Stimulated activated naive CD4-positive, alpha-beta T cell (primary cell): ENCODE measurements at regions not wholly inside any gene's neighbourhood (a gene's known extent, or its start where the extent isn't known, plus 50 kb on each side); places are given as distances from the start of the nearest gene placed in this dataset.

Experiments used
- DNase-seq, 6 experiments: peaks; one replicate each; lab custom pipeline; 2025; lab: John Stamatoyannopoulos, UW

DNA sequence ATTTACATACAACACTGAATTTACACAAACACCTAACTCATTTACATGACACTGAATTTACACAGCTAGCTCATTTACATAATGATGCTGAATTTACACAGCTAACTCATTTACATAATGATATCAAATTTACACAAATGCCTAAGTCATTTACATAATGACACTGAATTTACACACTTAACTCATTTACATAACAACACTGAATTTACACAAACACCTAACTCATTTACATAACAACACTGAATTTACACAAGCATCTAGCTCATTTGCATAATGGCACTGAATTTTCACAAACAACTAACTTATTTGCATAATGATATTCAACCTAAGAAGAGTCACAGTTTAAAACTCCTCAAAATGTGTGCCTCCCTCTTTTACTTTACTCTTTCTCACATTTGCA, 511.7 kb downstream of the GALR1 start:
- no peak for DNase-seq

DNA sequence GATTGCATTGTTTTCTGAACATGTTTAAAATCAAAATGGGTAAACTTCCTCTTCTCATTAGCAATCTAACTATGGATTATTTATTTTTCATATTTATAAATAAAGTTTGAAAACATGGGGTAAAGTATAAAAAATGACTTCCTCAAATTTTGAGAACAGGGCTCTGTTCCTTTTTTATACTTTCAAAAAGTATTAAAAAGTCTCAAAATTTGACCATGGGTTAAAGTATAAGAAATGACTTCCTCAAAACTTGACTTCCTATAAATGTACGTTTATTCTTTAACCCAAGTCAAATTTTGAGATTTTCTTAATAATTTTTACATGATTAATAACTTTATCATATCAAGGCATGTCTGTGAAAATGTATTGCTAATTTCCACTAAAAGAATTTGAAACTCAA, 512.4 kb downstream of the GALR1 start:
- no peak for DNase-seq

DNA sequence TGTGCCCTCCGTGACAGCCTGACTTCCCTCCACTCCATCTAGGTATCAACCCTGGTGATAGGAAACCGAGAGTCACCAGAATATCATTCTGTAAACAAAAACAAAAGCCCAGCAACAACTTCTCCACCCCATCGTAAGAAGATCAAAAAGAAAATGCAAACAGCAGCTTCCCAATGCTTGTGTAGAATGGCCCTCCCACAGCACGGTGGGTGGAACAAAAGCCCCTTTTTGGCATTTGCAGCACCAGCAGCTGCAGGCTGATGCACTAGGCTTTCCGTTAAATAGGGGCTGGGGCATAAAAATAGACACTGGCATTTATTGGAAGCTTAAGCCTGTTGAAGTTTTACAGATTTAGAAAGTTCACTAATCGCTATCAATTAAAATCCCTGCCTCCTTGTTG, 513.0 kb downstream of the GALR1 start:
- DNase-seq = no peak

DNA sequence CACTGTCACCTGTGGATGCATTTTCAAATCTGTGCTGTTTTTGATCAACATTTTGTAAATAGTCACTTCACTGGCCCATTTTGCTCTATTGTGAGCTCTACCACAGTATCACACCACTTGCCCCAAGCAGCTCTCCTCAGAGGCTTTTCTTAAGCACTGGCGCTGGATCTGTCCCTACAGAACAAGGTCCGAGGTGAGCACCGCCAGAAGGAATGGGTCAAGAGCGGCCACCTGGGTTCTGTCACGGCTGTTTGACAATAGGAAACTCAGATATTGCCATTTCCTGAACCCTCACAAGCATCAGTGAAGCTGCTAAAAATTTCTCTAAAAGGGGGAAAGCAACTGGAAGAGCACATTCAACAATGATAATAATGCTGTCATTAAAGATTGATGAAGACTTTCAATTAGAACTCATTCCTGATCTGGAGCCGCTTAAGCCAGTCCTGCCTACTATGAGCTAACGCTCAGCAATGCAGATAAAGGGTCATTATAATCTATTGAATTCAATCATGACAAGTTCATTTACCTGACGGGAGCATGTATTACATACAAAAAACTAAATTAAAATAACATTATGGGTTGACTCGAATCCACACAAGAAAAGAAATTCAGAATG, 514.0 kb downstream of the GALR1 start:
- no peak for DNase-seq

DNA sequence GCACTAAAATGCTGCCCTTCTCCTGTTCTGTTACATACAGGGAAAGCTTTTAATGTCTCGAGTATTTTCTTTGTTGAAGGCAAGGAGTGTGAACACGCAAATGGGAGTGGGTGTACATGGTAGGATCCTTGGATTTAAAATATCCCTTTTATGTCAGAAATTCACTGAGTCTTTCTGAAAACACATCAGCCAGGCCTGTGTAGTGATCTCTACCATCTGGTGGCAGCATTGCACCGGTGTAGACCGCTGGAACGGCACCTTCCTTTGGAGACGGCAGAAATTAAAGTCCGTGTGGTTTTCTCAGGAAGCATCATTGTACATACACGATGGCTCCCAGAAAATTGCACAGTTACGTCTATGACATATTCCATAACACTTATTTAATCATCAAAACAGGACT, 515.8 kb downstream of the GALR1 start:
- DNase-seq = no peak

DNA sequence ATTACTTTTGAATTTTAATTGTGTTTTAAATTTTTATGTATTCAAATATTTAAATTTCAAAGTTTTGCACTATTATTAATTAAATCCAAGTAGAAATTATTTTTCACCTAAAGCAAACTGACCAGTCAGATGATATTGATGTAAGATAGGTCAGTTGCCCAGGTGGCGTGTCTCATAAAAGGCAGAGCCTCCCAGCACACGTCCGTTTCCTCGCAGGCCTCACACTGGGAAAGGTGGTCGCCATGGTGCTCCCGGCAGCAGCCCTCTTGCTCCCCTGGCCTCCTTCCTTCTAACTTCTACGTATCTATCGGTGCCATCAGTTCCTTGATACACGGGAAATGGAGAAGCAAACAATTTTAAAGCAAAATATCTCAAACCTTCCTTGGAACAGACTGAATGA, 516.8 kb downstream of the GALR1 start:
- no peak for DNase-seq

DNA sequence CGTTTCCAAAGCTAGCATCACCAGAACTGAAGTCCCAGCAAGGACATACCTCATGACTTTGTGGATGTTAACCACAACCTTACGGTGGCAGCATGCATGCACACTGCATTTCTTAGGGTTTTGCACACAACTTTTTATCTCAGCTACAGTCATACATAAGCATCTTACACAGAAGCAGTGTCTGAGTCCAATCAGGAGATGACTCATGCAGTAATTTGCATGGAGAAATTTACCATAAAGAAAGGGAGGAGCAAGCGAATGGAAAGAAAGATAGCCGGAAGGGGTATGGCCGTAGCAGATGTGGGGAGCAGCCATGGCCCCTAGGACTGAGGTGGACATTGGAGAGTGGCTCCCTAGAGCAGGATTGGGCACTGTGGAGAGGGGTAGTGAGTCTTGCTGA, 522.5 kb downstream of the GALR1 start:
- no peak for DNase-seq

DNA sequence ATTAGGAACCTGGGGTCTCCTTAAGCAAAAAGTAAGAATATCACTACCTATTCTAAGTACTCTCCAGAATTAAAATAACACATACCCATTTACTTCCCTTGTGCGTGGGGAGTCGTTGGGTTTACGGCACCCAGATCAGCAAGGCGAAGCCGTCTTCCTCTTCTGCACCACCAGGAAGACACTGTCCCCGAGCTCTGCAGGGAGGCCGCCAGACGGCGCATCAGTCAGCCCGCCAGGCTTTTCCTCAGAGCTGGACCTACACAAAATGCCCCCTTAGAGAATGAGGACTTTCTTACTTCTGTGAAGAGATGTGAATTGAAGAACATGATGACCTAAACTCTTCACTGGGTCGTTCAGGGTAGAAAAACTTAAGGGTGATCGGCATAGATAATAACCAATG, 526.5 kb downstream of the GALR1 start:
- no peak for DNase-seq

DNA sequence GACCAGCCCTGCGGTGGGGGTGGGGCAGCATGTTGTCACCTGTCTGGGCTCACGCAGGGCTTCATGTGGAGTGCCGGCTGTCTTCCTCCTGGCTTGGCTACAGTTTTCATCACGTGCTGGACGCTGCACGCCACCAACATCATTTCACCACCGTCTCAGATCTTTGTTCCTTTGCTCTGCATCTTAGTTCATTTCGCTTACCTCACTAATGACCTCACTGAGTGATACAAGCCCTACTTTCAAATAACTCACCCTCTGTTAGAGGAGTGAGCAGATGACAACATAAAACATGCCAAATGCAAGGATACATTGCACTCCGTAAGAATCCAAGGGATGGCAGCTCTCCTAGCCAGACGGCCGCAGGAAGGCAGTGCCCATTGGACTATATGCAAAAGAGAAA, 527.5 kb downstream of the GALR1 start:
- DNase-seq = no peak

DNA sequence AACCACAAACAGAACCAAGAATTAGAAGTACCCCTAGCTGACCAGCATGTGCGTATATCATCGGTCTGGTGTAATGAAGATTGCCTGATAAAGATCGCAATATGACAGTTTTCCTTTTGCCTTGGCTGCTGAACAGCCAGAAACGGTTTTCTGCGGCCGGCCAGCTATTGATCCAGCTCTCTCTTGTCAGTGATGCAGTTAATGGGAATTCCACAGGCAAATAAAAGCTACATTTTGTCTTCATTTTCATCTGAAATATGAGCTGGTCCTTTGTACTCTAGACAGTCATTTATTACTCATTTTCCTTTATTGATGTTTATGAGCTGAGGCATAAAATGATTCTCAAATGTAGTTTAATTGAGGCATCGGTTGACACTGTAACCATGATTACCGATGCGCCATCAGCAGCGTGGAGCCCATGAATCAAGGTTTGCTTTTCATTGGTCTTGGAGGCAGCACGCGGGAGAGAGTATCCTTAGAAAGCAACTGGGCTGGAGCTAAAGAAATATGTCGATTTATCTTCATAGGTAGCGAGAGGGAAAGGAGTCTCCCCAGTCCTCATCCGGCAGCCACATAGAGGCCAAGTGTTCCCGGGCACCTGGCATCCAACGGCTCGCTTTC, 535.2 kb downstream of the GALR1 start:
- no peak for DNase-seq

DNA sequence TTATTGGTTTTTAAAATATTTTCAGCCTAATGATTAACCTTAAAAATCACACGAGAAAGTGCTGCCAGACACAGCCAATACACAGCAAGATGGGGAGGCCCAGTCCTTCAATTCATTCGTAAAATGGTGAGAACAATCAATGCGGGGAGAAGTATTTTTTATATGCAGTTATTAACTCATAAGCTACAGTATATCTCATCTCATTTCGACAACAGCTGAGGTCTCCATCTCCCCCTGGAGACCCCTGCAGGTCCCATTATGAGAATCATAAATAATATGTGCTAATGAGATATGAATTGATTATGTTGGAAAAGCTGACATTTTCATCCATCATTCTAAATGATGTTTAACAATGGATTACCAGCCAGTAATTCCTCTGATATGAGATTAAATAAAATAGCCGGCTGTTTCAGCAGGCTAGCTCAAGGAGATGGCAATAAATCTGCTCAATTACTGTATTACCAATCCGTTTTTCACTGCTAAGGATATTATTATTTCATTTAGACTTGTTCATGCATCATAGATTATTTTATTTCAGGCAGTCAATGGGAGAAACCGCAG, 535.8 kb downstream of the GALR1 start:
- no peak for DNase-seq

DNA sequence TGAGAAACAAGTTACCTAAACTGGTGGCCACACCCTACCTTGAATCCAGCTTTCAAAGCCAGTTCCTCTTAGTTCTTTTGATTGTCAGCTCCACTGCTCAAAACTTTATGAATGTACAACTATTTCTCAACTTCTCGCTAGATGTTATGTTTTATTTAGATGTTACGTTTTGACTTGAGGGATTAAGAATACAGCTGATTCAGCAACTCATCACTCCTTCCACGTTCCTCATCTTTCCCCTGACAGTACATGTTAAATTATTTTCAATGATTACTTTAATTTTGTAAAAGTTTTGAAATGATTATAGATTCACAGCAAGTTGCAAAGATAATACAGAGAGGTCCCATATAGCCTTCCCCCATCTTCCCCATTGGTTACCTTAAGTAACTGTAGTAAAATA, 553.4 kb downstream of the GALR1 start:
- DNase-seq = no peak

DNA sequence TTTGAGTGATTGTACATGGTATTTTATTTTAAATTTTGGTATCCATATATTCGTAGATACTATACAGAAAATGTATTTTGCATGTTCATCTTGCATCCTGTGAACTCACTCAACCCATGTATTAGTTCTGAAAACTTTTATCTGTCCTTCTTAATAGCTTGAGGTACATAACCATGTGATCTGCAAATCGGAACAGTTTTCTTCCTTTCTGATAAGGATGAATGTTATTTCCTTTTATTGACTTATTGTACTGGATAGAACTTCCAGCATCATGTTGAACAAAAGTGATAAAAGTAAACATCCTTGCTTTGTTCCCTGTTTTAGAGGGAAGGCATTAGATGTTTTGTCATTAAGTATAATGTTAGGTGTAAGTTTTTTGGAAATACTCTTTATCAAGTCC, 554.7 kb downstream of the GALR1 start:
- no peak for DNase-seq

DNA sequence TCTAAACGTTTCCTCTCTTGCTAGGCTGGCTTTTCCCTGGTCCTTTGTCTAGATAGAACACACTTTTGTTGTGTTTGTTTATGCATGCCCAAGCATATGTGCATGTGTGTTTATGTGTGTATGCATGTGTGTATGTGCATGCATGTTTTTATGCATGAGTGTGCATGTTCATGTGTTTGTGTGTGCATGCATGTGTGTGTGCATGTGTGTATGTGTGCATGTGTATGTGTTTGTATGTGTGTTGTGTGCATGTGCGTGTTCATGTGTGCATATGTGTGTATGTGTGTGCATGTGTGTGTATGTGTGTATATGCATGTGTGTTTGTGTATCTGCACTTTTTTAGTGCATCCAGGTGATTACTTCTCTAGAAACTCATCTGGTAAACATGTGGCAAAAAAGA, 558.0 kb downstream of the GALR1 start:
- DNase-seq = no peak

DNA sequence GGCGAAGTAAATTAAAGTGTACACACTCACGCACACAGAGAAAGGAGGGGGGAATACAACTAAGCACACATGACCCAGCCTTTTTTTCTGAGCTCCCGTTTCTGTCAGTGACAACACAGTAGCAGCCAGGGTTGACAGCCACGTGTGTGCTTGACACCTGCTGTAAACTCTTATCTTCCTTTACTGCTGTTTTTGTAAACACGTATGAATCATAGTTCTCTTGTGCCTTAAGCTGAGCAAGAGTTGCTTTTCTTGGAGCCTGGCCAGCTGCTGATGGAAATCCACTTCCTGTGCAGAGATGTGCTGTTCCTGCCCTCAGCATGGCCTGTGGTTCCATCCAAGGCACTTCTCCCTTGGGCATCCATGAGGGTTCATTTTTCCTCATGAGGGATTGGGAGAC, 561.9 kb downstream of the GALR1 start:
- DNase-seq = no peak

DNA sequence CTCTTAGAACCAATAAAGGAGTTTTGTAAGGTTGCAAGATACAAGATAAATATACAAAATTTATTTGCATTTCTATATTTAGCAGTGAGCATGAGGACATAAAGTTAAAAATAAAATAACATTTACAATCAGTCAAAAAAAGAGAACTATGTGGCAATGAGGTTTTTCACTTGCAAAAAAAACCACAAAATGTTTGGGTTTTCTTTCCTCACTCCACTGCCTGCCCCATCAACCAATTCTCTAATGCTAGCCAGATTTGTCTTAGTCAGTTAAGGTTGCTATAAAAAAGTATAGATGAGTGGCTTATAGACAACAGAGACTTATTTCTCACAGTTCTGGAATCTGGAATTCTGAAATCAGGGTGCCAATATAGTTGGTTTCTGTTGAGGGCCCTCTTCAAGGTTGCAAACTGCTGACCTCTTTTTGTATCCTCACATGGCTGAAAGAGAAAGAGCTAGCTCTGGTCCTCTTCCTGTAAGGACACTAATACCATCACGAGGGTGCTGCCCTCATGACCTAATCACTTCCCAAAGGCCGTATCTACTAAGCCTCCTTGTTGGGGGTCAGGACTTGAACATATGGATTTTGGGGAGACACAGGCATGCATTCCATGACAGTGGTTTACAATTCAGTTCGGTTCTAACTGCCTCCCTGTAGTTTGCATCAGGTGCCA, 566.2 kb downstream of the GALR1 start:
- no peak for DNase-seq

DNA sequence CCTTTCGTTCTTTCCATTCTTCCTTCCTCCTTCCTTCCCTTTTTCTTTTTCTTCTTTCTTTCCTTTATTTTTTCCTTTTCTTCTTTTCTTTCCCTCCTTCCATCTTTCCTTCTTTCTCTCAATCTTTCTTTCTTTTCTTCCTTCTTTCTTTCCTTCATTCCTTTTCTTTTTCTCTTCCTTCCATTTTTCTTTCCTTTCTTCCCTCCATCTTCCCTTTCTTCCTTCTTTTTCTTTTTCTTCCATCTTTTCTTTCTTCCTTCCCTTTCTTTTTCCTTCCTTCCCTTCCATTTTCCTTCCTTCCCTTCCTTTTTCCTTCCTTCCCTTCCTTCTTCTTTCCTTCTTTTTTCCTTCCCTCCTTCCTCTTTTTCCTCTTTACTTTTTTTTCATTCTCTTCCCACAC, 568.7 kb downstream of the GALR1 start:
- no peak for DNase-seq

DNA sequence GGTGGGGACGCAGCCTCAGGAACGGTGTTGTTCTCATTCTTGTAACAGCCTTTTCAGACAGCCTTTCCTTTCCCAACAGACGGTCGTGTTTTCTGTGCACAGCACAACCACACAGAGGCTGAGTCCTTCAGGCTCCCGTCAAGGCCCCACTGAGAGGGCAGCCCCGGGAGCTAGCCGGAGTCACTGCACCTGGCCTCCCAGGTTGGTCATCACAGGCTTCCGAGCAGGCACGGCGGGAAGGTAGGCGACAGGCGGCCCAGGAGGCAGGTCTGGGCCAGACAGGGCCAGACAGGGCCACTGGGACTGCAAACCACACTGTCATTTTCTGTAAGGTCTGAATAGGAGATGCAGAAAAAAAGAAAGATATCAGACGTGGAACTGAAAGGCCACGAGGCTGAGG, 570.8 kb downstream of the GALR1 start:
- no peak for DNase-seq

DNA sequence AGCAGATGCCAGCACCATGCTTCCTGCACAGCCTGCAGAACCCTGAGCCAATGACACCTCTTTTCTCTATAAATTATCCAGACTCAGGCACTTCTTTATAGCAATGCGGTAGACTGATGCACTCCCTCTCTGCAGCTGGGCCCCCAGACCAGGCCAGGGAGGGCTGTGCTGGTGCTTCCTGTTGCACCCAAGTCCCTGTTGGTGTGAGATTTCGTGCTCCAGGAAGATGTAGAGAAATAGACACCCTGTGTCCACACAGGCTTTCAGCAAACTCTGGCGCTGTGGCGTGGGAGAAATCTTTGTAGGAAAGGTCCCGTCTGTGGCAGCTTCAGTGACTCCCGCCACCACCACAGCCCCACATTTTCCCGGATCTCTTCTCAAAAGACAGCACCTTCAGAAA, 572.2 kb downstream of the GALR1 start:
- no peak for DNase-seq

DNA sequence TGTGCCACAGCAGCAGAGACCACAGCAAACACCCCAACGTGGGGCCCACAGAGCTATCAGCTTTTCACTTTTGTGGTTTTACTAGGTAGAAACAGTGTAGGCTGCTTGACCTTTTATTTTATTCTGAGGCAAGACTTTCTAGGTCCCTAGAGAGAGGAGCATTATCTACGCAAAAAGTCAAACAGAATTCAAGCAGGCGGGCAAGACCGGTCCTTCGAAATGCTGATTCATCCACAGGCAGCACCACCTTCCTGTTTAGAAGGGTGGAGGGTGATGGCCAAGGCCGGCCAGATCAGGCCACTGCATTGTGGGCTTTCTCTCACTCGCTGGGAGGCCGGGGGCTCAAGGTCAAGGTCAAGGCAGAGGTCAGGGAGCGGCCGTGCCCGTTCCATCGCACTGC, 573.0 kb downstream of the GALR1 start:
- DNase-seq = no peak

DNA sequence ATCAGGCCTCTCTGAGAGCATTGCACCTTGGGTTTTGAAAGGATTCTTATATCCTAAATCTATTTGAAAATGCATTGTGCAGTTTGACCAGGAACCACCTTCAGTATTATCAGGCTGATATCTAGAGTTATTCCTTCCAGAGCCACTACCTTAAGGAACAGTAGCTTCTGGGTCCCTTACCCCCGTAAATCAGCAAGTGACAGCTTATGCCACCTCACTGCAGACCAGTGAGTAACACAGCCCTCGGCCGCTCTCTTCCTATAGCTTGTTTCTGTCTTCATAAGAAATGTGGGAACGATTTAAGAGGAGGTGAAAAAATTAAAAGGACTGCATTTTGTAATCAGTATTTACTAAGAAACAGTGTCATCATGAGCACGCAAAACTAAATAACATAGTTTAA, 584.2 kb downstream of the GALR1 start:
- DNase-seq = no peak

DNA sequence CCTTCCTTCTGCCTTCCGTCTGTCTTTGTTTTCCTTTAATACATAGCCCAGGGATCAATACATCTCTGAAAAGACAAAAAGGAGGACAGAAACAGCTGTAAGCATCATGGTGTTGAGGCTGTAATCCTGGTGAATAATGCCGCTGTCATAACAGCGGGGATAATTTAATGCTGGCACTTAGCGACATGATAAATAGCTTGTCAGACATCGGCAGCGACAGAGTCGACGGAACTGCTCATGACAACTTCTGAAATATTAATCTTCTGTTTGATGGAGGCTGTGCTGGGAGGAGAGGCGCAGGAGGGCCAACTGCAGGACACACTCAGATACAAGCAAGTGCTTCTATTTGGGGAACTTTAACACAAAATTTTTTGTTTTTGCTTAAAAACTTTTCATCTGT, 602.2 kb downstream of the GALR1 start:
- no peak for DNase-seq

DNA sequence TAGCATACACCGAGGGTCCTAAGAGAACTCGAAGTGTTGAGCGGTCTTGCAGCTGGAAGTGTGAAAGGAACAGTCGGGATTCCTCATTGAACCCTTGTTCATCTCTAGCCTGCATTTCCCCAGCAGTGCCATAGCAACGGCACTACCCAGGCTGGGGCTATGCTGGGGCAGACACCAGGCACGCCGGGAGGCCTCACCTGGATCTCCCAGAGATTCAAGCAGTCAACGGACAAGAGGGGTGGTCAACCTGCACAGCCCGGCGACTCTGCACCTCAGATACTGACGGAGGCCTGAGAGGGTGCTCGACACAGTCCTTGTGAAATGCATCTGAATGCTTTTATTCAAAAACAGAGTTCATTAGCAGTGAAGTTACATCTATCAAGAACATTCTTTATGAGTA, 604.2 kb downstream of the GALR1 start:
- DNase-seq = no peak
